GM23248 (cell line): ENCODE measurements at regions not wholly inside any gene's neighbourhood (a gene's known extent, or its start where the extent isn't known, plus 50 kb on each side); places are given as distances from the start of the nearest gene placed in this dataset.

Experiments used
- EZH2 ChIP-seq: fragments of 200-600 bp; sonication (generic); IDR thresholded peaks from 2 replicates; pipeline ENCODE4 v1.6.1; 2018; ENCODE audit warnings: antibody characterized with exemption, mild to moderate bottlenecking; ENCODE audit not compliant: insufficient read depth, poor library complexity, severe bottlenecking
- EZH2phosphoT487 ChIP-seq: fragments of 200-600 bp; sonication (generic); IDR thresholded peaks from 2 replicates; pipeline ENCODE4 v1.6.1; 2018; ENCODE audit warnings: antibody characterized with exemption, moderate library complexity, mild to moderate bottlenecking, low read depth; ENCODE audit not compliant: insufficient read depth

DNA sequence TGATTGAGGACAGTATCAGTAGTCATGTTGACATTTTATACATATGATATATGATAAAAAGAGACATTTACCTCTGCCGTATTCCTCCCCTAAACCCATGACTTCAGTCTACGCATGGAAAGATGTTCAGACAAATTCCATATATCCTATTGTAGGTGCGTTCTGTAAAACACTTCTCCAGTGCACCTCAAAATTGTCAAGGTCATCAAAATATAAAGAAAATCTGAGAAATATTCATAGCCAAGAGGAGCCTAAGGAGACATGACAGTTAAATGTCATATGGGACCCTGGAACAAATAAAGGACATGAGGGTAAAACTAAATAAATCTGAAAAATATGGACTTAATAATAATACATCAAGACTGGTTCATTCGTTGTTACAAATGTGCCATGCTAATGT lies 71.5 kb downstream of the CCER1 start:
- TF ChIP-seq EZH2phosphoT487 (no peak), EZH2 (no peak)
